NCI-H2227 (cell line): ENCODE measurements at regions not wholly inside any gene's neighbourhood (a gene's known extent, or its start where the extent isn't known, plus 50 kb on each side); places are given as distances from the start of the nearest gene placed in this dataset.

Experiments
- DNase-seq: peaks from one replicate; lab custom pipeline; 2025; ENCODE audit not compliant: unreplicated experiment; lab: John Stamatoyannopoulos, UW

- DNase-seq: no peak
These were observed 412.9 kb downstream of the METTL15 start for GRCh38 chr11:28521075-28521474.

DNA sequence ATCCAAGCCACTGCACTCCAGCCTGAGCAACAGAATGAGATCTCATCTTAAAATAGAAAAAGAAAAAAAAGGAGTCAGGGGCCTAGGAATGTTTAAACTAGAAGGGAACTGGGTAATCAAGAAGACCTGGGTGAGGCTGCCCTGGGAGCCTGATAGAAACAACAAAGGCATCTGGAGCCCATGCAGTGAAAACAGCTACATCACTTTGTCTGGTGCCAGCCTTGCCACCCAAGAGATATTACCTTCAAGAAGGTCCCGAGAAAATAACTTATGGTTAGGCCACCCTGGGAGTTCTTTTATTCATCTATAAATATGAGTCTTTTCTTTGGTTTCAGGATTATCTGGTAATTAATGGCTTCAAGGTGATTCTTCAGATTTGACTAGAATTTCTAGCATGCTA lies 412.1 kb downstream of the METTL15 start:
- DNase-seq: no peak

GRCh38 chr11:28518825-28519224 lies 410.6 kb downstream of the METTL15 start:
- DNase-seq: no peak

DNA sequence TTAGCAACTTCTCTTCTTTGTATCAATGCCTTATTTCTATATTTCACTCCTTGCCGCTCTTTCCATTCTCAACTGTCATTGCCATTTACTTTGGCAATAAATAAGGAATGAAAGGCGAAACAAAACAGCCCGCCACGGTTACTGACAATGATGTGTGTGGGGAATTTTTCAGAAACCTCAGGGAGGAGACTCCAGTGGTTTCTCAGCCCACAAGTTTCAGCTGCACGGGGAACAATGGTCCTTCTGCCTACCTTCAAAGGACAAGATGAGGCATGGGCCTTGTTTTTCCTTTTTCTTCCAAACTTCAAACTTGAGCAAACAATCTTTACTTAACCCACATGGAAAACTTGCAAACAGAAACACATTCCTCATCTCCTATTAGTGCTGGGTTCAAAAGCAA lies 409.4 kb downstream of the METTL15 start:
- DNase-seq: no peak

DNA sequence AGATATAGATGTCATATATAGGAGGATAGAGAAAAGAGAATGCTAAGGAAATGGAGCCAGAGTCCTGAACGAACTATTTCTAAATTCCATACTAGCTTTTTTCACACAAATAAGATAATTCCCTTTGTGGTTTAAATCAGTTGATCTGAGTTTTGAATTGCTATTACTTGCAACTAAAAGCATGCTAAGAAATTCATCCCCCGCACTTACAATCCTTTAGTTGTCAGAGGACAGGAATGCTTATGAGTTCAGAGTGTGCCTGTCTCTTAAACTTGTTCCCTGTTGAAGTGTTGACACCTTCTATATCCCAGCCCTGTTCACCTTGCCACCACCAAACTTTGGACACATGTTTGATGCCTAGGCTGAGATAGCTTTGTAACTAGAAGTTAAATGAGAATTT lies 406.2 kb downstream of the METTL15 start:
- DNase-seq: no peak

- no peak for DNase-seq
These were observed 404.1 kb downstream of the METTL15 start for GRCh38 chr11:28512143-28512756.

DNA sequence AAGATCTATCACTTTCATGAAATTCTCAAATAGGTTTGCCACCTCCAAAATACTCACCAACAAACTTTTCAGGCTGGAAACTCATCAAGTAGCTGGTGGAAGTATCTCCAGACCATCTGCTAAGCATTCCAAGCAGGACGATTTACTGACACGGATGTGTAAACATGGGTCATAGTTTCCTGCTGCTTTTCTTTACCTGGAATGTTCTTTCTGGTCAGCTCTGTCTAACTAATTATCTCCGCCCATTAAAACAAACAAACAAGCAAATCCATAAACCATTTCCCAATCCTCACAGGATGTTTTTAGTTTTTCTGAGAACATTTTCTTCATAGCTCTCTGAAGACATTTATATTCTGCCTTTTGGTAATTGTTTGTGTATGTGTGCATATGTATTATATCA lies 397.0 kb downstream of the METTL15 start:
- no peak for DNase-seq

DNA sequence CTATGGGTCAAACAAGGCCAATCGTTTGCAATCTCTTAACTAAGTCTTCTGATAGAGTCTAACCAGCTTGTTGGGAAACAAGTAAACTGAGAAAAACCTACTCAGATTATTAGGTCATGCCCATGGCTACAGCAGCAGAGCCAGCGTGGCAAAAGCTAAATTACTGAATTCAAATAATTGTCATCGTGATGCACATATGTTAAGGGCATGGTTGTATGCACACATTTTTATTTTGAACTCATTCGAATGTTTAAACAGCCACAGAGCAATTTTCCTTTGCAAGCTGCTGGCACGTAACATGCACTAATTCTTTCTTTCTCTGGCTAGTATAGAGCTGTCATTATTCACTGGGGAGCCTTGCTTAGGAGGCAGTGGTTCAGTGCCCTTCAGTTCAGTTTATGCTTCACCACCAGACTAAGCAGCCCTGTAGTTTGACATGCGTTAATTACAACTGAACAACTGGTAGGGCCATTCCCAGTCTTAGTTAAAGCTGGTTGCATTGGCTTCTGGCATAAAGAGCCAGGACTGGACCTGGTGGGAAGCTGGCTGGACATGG lies 396.4 kb downstream of the METTL15 start:
- no peak for DNase-seq

- DNase-seq: no peak
These were observed 387.1 kb downstream of the METTL15 start for GRCh38 chr11:28495333-28495732.

DNA sequence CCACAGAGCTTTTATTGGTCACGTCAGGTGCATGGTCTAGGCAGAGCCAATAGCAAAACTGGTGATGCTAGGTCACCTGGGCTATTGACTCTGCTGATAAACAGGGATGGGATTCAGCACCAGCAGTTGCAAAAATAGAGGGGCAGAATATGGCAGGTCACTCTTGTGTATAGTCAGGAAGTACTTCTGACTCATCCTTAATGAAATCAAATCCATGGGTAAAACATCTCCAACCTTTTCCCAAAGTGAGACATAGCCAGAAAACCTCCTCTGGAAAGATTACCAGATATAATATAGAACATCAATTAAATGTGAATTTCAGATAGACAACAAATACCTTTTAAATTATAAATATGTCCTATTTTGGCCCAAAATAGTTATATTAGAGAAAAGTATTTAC lies 383.2 kb downstream of the METTL15 start:
- DNase-seq: no peak

GRCh38 chr11:28490773-28491382 lies 382.7 kb downstream of the METTL15 start:
- no peak for DNase-seq

DNA sequence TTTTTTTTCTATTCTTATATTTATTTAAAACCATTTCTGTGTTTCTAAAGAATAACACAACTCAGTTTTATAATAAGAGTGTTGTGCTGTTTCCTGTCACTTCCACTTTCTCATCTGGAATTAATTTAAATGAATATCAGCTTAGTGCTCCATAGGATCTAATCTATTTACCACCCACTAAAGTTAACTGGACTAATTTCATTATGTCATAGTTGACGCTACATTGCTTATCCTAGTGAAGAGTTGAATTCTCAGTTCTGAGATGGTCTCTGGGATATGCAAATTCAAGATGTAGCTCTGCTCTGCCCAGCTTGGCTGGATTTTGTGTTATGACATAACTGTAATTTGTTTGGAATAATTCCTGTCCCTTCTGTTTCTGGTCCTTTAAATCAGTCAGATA lies 380.1 kb downstream of the METTL15 start:
- no peak for DNase-seq

- no peak for DNase-seq
These were observed 375.1 kb downstream of the METTL15 start for GRCh38 chr11:28483072-28483867.

- DNase-seq: no peak
These were observed 374.5 kb downstream of the METTL15 start for GRCh38 chr11:28482666-28483065.

DNA sequence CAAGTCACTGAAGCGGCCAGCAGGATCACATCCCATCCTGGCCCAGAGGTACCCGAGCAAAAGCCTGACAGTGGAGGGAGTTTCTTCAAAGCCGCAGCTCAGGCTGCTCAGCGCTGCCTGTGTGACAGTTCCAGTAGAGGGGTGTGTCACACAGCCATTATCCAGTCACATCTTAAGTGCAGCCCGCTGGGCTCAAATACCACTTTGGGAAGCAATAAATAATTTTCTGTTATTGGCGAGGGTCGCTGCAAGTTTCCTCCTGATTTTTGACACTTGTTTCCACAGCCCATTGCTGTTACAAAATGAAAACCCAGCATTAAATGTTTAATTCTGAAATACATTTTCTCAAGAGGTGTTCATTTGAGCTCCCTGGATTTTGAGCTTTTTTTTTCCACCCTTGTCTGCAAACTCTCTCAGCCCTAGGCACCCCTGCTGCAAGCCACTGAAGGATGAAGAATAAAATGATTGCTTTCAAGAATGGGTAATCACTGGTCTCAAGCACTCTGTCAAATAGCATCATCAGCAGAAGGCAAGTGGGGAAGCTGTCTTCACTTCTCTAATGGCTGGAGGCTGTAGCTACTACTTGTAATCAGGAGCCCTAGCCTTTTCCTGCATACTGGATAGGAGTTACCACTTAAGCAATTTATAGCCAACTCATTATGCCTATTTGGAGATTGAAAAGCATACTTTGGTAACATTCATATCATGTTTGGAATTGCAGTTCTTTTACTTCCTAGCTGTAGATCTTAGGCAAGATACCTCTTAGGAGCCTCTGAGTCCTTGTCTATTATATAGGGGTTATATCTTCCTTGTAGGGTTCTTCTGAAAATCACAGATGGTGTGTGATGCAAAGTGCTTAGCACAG lies 373.7 kb downstream of the METTL15 start:
- DNase-seq: no peak

DNA sequence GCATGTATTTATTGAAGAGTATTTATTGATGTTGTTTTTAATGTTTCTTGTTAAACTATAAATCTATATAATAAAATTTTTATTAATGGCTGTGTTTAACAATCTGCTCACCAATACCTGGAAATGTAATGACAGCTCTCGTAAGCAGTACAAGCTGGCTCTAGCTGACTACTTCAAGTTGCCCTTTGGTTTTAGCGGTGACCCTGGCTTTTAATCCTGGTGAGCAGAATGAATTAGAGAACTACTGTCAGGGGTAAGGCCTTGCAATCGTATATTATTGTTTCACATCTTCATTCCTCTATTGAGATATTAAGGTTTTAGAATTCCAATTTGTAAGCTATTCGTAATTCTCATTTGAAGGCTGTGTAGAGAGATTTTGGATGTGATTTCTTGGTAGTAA lies 372.2 kb downstream of the METTL15 start:
- DNase-seq: no peak

DNA sequence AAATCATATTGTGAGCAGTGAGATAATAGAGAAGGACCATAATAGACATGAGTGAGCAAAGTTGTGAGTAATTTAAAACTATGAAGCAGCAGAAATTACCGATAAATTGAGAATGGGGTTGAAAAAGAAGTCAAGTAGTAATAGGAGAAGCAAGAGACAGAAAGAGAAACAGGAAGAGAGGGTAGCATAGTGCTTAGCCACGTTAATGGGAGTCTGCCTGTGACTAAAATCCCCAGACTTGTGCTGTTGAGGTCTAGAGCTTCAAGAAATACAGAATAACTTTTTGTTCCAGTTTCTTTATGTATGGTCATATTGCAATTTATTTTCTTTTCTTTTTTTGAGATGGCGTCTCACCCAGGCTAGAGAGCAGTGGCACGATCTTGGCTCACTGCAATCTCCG lies 368.7 kb downstream of the METTL15 start:
- no peak for DNase-seq

DNA sequence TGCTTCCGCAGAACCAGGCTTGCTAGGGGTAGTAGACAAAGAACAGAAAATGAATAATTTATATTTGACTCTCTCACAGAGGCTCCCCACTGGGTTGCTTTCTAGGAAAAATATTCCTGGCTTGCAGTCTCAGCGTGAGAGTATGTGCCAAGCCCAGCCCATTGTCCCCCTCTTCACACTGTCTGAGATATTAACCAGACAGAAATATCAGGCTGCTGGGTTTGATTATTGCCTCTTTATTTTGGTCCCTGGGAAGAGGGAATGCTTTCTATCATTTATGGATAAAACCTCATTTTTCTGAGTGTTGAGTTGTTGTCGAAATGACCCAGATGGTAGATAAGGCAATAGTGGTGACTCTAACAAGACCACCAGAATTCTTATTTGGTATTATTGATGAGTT lies 367.9 kb downstream of the METTL15 start:
- DNase-seq: no peak

- no peak for DNase-seq
These were observed 364.7 kb downstream of the METTL15 start for GRCh38 chr11:28472904-28473303.

DNA sequence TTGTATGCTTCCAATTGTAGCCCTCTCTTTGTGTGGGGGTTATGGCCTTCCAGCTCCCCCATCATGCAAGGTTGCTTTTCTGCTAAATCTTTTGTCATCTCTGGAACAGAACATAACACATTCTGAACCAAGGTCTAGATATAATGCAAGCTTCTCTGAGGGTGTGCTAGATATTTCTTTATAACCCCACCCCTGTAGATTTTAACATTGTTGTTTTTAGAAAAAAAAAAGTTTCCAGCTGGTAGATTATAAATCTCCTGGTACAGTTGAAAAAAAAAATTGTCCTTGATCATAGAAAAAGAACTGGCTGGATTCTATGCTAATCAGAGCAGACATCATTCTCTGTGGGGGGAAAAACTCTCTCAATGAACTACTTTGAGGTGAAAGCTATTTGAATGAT lies 363.3 kb downstream of the METTL15 start:
- DNase-seq: no peak

GRCh38 chr11:28470180-28470579 lies 362.0 kb downstream of the METTL15 start:
- DNase-seq: no peak
